DND-41 (cell line): ENCODE measurements at regions not wholly inside any gene's neighbourhood (a gene's known extent, or its start where the extent isn't known, plus 50 kb on each side); places are given as distances from the start of the nearest gene placed in this dataset.

ENCODE experiments used
- CTCF ChIP-seq: IDR thresholded peaks from 2 replicates; pipeline ENCODE4 v1.5.1; 2012; ENCODE audit warnings: borderline replicate concordance, low read length, moderate library complexity, mild to moderate bottlenecking; ENCODE audit not compliant: poor library complexity, severe bottlenecking; ENCODE audit errors: extremely low read depth
- EZH2 ChIP-seq: IDR thresholded peaks from 3 replicates; pipeline ENCODE4 v1.6.1; 2012; ENCODE audit warnings: borderline replicate concordance, low read depth, mild to moderate bottlenecking, moderate library complexity, low read length, inconsistent platforms; ENCODE audit not compliant: severe bottlenecking

GRCh38 chr15:62430552-62430951 is 265.5 kb upstream of the C2CD4B start:
- TF ChIP-seq CTCF (no peak), EZH2 (no peak)
